Mesenchymal stem cell (in vitro differentiated cells and primary cell): ENCODE measurements at regions not wholly inside any gene's neighbourhood (a gene's known extent, or its start where the extent isn't known, plus 50 kb on each side); places are given as distances from the start of the nearest gene placed in this dataset.

ENCODE experiments used
- DNase-seq: peaks from one replicate; pipeline ENCODE4 v3.0.0-alpha.2; 2013
- H2AFZ ChIP-seq: one replicate; pipeline ENCODE4 v1.6.1; 2013; ENCODE audit warnings: low read depth, mild to moderate bottlenecking, control low read depth, inconsistent platforms, low read length, moderate library complexity
- H2AK5ac ChIP-seq: 2 replicates; pipeline ENCODE4 v1.6.1; 2013; ENCODE audit warnings: low read length, moderate library complexity, mild to moderate bottlenecking, inconsistent platforms; ENCODE audit not compliant: severe bottlenecking
- H2BK120ac ChIP-seq: one replicate; pipeline ENCODE4 v1.6.1; 2013; ENCODE audit warnings: low read depth, mild to moderate bottlenecking, inconsistent platforms, low read length, moderate library complexity
- H2BK12ac ChIP-seq, 2 experiments: one replicate each; pipeline ENCODE4 v1.6.1; 2013; ENCODE audit warnings: inconsistent platforms in 2 of 2, low read length in 2 of 2, mild to moderate bottlenecking in 2 of 2, moderate library complexity in 2 of 2, control low read depth in 1 of 2
- H2BK15ac ChIP-seq: one replicate; pipeline ENCODE4 v1.6.1; 2013; ENCODE audit warnings: mild to moderate bottlenecking, low read depth, inconsistent platforms; ENCODE audit not compliant: poor library complexity, severe bottlenecking
- H2BK5ac ChIP-seq: 2 replicates; pipeline ENCODE4 v1.6.1; 2013; ENCODE audit warnings: low read depth, mild to moderate bottlenecking, low read length, control low read depth, inconsistent platforms; ENCODE audit not compliant: poor library complexity, severe bottlenecking
- H3K14ac ChIP-seq, 2 experiments: one replicate each; pipeline ENCODE4 v1.6.1; 2013; ENCODE audit warnings: inconsistent platforms in 2 of 2, low read length in 2 of 2, control low read depth in 1 of 2, mild to moderate bottlenecking in 1 of 2, moderate library complexity in 1 of 2
- H3K18ac ChIP-seq, 2 experiments: one replicate each; pipeline ENCODE4 v1.6.1; 2013; ENCODE audit warnings: inconsistent platforms in 2 of 2, low read length in 2 of 2, control low read depth in 1 of 2, low read depth in 1 of 2, mild to moderate bottlenecking in 1 of 2
- H3K23ac ChIP-seq, 2 experiments: one replicate each; pipeline ENCODE4 v1.6.1; 2013; ENCODE audit warnings: inconsistent platforms in 2 of 2, low read length in 2 of 2, mild to moderate bottlenecking in 2 of 2, moderate library complexity in 2 of 2, control low read depth in 1 of 2
- H3K27ac ChIP-seq: 2 replicates; pipeline ENCODE4 v1.5.1; 2013; ENCODE audit warnings: mild to moderate bottlenecking, moderate library complexity, low read length, control low read depth, inconsistent platforms; ENCODE audit not compliant: poor library complexity, severe bottlenecking
- H3K27me3 ChIP-seq, 2 experiments: 2 replicates each; pipeline versions ENCODE4 v1.6.1 to v1.7.0; 2013; ENCODE audit warnings: low read length in 2 of 2, mild to moderate bottlenecking in 2 of 2, moderate library complexity in 2 of 2, control low read depth in 1 of 2, inconsistent platforms in 1 of 2; ENCODE audit not compliant: control insufficient read depth in 1 of 2, insufficient read depth in 1 of 2
- H3K36me3 ChIP-seq, 2 experiments: 2 replicates each; pipeline versions ENCODE4 v1.6.1 to v1.7.0; 2013; ENCODE audit warnings: low read length in 2 of 2, control low read depth in 1 of 2, inconsistent platforms in 1 of 2, low read depth in 1 of 2, mild to moderate bottlenecking in 1 of 2; ENCODE audit not compliant: insufficient read depth in 2 of 2, control insufficient read depth in 1 of 2
- H3K4ac ChIP-seq, 2 experiments: one replicate each; pipeline ENCODE4 v1.6.1; 2013; ENCODE audit warnings: inconsistent platforms in 2 of 2, low read length in 2 of 2, mild to moderate bottlenecking in 2 of 2, moderate library complexity in 2 of 2, control low read depth in 1 of 2, low read depth in 1 of 2
- H3K4me1 ChIP-seq: 2 replicates; pipeline ENCODE4 v1.6.1; 2013; ENCODE audit warnings: low read depth, low read length, control low read depth; ENCODE audit not compliant: control insufficient read depth, insufficient read depth
- H3K4me2 ChIP-seq: 2 replicates; pipeline ENCODE4 v1.6.1; 2013; ENCODE audit warnings: low read length, mild to moderate bottlenecking, inconsistent platforms; ENCODE audit not compliant: poor library complexity, severe bottlenecking
- H3K4me3 ChIP-seq, 2 experiments: 2 replicates each; pipeline versions ENCODE4 v1.5.1 to v1.7.0; 2013; ENCODE audit warnings: low read length in 2 of 2, mild to moderate bottlenecking in 2 of 2, control low read depth in 1 of 2, low read depth in 1 of 2; ENCODE audit not compliant: insufficient read depth in 1 of 2
- H3K79me1 ChIP-seq: replicated peaks from 2 replicates; pipeline ENCODE4 v1.6.1; 2013; ENCODE audit warnings: mild to moderate bottlenecking, control low read depth, low read length, inconsistent platforms; ENCODE audit not compliant: poor library complexity, severe bottlenecking
- H3K9ac ChIP-seq: 2 replicates; pipeline ENCODE4 v1.7.0; 2013; ENCODE audit warnings: mild to moderate bottlenecking, low read length, moderate library complexity
- H3K9me3 ChIP-seq: 2 replicates; pipeline ENCODE4 v1.7.0; 2013; ENCODE audit warnings: mild to moderate bottlenecking, low read length; ENCODE audit not compliant: control insufficient read depth
- H4K8ac ChIP-seq: one replicate; pipeline ENCODE4 v1.6.1; 2013; ENCODE audit warnings: inconsistent platforms, mild to moderate bottlenecking, low read length, moderate library complexity
- H4K91ac ChIP-seq: one replicate; pipeline ENCODE4 v1.6.1; 2013; ENCODE audit warnings: mild to moderate bottlenecking, low read length, inconsistent platforms
- WGBS: methylation state at CpG from one replicate; pipeline ENCODE4 v1.1.7; 2013; ENCODE audit warnings: mixed read lengths; 5-methylcytosine and 5-hydroxymethylcytosine counted together

GRCh38 chrX:115472131-115472530 is 88.8 kb upstream of the PLS3 start:
- Histone ChIP-seq H3K4me1 (no peaks in the 10 kb centered on the region), H3K4ac (no peak overlapping the region), H3K4me2 (no peak overlapping the region), H2BK5ac (no peak overlapping the region), H3K14ac (no peak overlapping the region), H4K91ac (no peak overlapping the region), H4K8ac (no peak overlapping the region), H3K9ac (no peak overlapping the region), H3K23ac (no peak overlapping the region), H2BK12ac (no peak overlapping the region), H3K36me3 (no peaks in the 10 kb centered on the region), H2AFZ (no peak overlapping the region), H3K18ac (no peak overlapping the region), H2BK120ac (no peak overlapping the region), H3K9me3 (no peaks in the 10 kb centered on the region), H3K79me1 (no peaks in the 10 kb centered on the region), H2AK5ac (no peak overlapping the region), H3K27me3 (peaks cover 0 to 27% of the 10 kb centered on the region in 2 experiments), H2BK15ac (no peak overlapping the region), H3K27ac (no peak overlapping the region), H3K4me3 (no peak overlapping the region)
- WGBS, result 100% methylated on average over 1 of the region's 3 CpGs
- no peak for DNase-seq

GRCh38 chrX:115486510-115486909 is 74.5 kb upstream of the PLS3 start:
- Histone ChIP-seq H3K9me3 (peaks cover 3% of the 10 kb centered on the region), H3K14ac (no peak overlapping the region), H3K9ac (no peak overlapping the region), H2BK15ac (no peak overlapping the region), H3K4ac (no peak overlapping the region), H3K4me1 (no peaks in the 10 kb centered on the region), H3K79me1 (no peaks in the 10 kb centered on the region), H4K91ac (no peak overlapping the region), H2AK5ac (no peak overlapping the region), H3K27me3 (peaks cover 0 to 8% of the 10 kb centered on the region in 2 experiments), H3K4me2 (no peak overlapping the region), H2BK5ac (no peak overlapping the region), H4K8ac (no peak overlapping the region), H3K18ac (no peak overlapping the region), H3K36me3 (no peaks in the 10 kb centered on the region), H2AFZ (no peak overlapping the region), H2BK120ac (no peak overlapping the region), H3K23ac (no peak overlapping the region), H2BK12ac (no peak overlapping the region), H3K4me3 (no peak overlapping the region), H3K27ac (no peak overlapping the region)
- 100% methylated on average over 1 of the region's 3 CpGs for WGBS
- DNase-seq, result no peak

- Histone ChIP-seq H3K14ac (no peak overlapping the region), H3K18ac (no peak overlapping the region), H4K91ac (no peak overlapping the region), H2BK15ac (no peak overlapping the region), H2AK5ac (no peak overlapping the region), H2BK5ac (no peak overlapping the region), H3K4me2 (no peak overlapping the region), H3K27ac (no peak overlapping the region), H3K9ac (no peak overlapping the region), H3K36me3 (no peaks in the 10 kb centered on the region), H3K4ac (no peak overlapping the region), H3K4me1 (no peaks in the 10 kb centered on the region), H2BK120ac (no peak overlapping the region), H3K27me3 (peaks cover 0 to 8% of the 10 kb centered on the region in 2 experiments), H3K79me1 (no peaks in the 10 kb centered on the region), H3K23ac (no peak overlapping the region), H3K4me3 (no peak overlapping the region), H2AFZ (no peak overlapping the region), H3K9me3 (peaks cover 3% of the 10 kb centered on the region), H2BK12ac (no peak overlapping the region), H4K8ac (no peak overlapping the region)
- no peak for DNase-seq
These were observed 73.4 kb upstream of the PLS3 start for GRCh38 chrX:115487608-115488007.

- Histone ChIP-seq H3K18ac (no peak overlapping the region), H3K27ac (no peak overlapping the region), H3K4me1 (no peaks in the 10 kb centered on the region), H3K27me3 (peaks cover 0 to 13% of the 10 kb centered on the region in 2 experiments), H3K4me3 (no peak overlapping the region), H3K79me1 (no peaks in the 10 kb centered on the region), H3K23ac (no peak overlapping the region), H2BK15ac (no peak overlapping the region), H3K14ac (no peak overlapping the region), H3K9ac (no peak overlapping the region), H4K91ac (no peak overlapping the region), H2BK12ac (no peak overlapping the region), H2BK5ac (no peak overlapping the region), H4K8ac (no peak overlapping the region), H2AK5ac (no peak overlapping the region), H3K4ac (no peak overlapping the region), H3K36me3 (no peaks in the 10 kb centered on the region), H2BK120ac (no peak overlapping the region), H2AFZ (no peak overlapping the region), H3K9me3 (no peaks in the 10 kb centered on the region), H3K4me2 (no peak overlapping the region)
- no peak for DNase-seq
- WGBS, result no CpG with 5 or more reads among the region's 1 CpG
These were observed 70.2 kb upstream of the PLS3 start for GRCh38 chrX:115490814-115491213.
